ENCODE measurements at regions not wholly inside any gene's neighbourhood (a gene's known extent, or its start where the extent isn't known, plus 50 kb on each side); places are given as distances from the start of the nearest gene placed in this dataset.

- no peak for DNase-seq (ENCODE audit: low spot score in 2 of 2)
- H3K27me3 ChIP-seq, result peaks cover 17% of the 10 kb centered on the region
- no peaks in the 10 kb centered on the region for H3K4me1 ChIP-seq
- H3K36me3 ChIP-seq, result no peaks in the 10 kb centered on the region
- no peaks in the 10 kb centered on the region for H3K9me3 ChIP-seq
- H3K4me3 ChIP-seq, result no peak overlapping the region
- 92% methylated on average over 6 of the region's 6 CpGs for WGBS
- H3K27ac ChIP-seq, result no peak overlapping the region
- TF ChIP-seq EP300 (IDR thresholded peaks at IDR 0.05) (no peak), POLR2AphosphoS5 (IDR thresholded peaks at IDR 0.05) (no peak), POLR2A (IDR thresholded peaks at IDR 0.05) (no peak), CTCF (IDR thresholded peaks at IDR 0.05) (no peak)
Observed at GRCh38 chr11:116084511-116084910, 580.3 kb upstream of the CADM1 start.

- no peak overlapping the region for H3K4me3 ChIP-seq
- H3K9me3 ChIP-seq, result no peaks in the 10 kb centered on the region
- WGBS, result 98% methylated on average over 5 of the region's 5 CpGs
- H3K27me3 ChIP-seq, result peaks cover 19% of the 10 kb centered on the region
- no peak for DNase-seq (ENCODE audit: low spot score in 2 of 2)
- TF ChIP-seq EP300 (IDR thresholded peaks at IDR 0.05), result no peak
- TF ChIP-seq POLR2AphosphoS5 (IDR thresholded peaks at IDR 0.05), result no peak
- no peak for TF ChIP-seq POLR2A (IDR thresholded peaks at IDR 0.05)
- no peak for TF ChIP-seq CTCF (IDR thresholded peaks at IDR 0.05)
- H3K27ac ChIP-seq, result no peak overlapping the region
- H3K4me1 ChIP-seq, result no peaks in the 10 kb centered on the region
- no peaks in the 10 kb centered on the region for H3K36me3 ChIP-seq
Observed at GRCh38 chr11:116082256-116082655, 578.0 kb upstream of the CADM1 start.

GRCh38 chr11:116079580-116079979 lies 575.4 kb upstream of the CADM1 start:
- WGBS, result 100% methylated on average over 2 of the region's 2 CpGs
- DNase-seq (ENCODE audit: low spot score in 2 of 2), result no peak
- TF ChIP-seq EP300 (IDR thresholded peaks at IDR 0.05) (no peak), POLR2AphosphoS5 (IDR thresholded peaks at IDR 0.05) (no peak), CTCF (IDR thresholded peaks at IDR 0.05) (no peak), POLR2A (IDR thresholded peaks at IDR 0.05) (no peak)

GRCh38 chr11:116078101-116078591 lies 573.9 kb upstream of the CADM1 start:
- Histone ChIP-seq H3K4me3 (no peak overlapping the region), H3K9me3 (no peaks in the 10 kb centered on the region), H3K4me1 (no peaks in the 10 kb centered on the region), H3K36me3 (no peaks in the 10 kb centered on the region), H3K27ac (no peak overlapping the region), H3K27me3 (peaks cover 14% of the 10 kb centered on the region)
- DNase-seq (ENCODE audit: low spot score in 2 of 2), result no peak
- WGBS, result 57% methylated on average over 6 of the region's 6 CpGs
- TF ChIP-seq POLR2A (IDR thresholded peaks at IDR 0.05) (no peak), POLR2AphosphoS5 (IDR thresholded peaks at IDR 0.05) (no peak), EP300 (IDR thresholded peaks at IDR 0.05) (no peak), CTCF (IDR thresholded peaks at IDR 0.05) (no peak)

More at GRCh38 chr11:116079580-116079979, 575.4 kb upstream of the CADM1 start:
- Histone ChIP-seq H3K4me3 (no peak overlapping the region), H3K4me1 (no peaks in the 10 kb centered on the region), H3K27me3 (peaks cover 15% of the 10 kb centered on the region), H3K9me3 (no peaks in the 10 kb centered on the region), H3K36me3 (no peaks in the 10 kb centered on the region), H3K27ac (no peak overlapping the region)

GRCh38 chr11:116077092-116077491 lies 572.9 kb upstream of the CADM1 start:
- H3K36me3 ChIP-seq, result no peaks in the 10 kb centered on the region
- DNase-seq (ENCODE audit: low spot score in 2 of 2), result no peak
- WGBS, result 92% methylated on average over 2 of the region's 2 CpGs
- H3K27ac ChIP-seq, result no peak overlapping the region
- no peak for TF ChIP-seq POLR2AphosphoS5 (IDR thresholded peaks at IDR 0.05)
- TF ChIP-seq EP300 (IDR thresholded peaks at IDR 0.05), result no peak
- TF ChIP-seq CTCF (IDR thresholded peaks at IDR 0.05), result no peak
- TF ChIP-seq POLR2A (IDR thresholded peaks at IDR 0.05), result no peak
- H3K4me3 ChIP-seq, result no peak overlapping the region
- no peaks in the 10 kb centered on the region for H3K4me1 ChIP-seq
- H3K27me3 ChIP-seq, result peaks cover 23% of the 10 kb centered on the region
- H3K9me3 ChIP-seq, result no peaks in the 10 kb centered on the region

Measured in suprapubic skin (tissue), 4 donors.